ENCODE measurements at regions not wholly inside any gene's neighbourhood (a gene's known extent, or its start where the extent isn't known, plus 50 kb on each side); places are given as distances from the start of the nearest gene placed in this dataset.

DNA sequence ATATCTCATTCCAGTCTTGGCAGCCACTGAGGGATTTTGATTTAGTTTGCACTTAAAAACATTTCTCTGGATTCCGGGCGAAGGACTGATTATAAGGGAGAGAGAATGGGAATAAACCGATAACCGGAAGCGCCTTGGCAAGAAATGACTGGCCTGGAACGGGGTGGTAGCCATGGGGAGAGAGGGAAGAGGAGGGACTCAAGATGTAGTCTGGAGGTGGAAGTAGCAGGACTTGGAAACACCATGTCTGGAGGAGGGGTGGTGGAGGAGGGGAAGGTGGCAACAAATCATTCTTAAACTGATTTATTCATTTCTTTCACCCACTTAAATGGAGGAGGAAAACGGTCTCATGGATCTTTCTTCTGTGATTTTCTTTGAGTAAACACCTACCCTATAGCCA is 238.1 kb downstream of the REEP3 start:
- Mint-ChIP-seq H3K36me3 (ENCODE audit: low read depth) (no peaks in the 10 kb centered on the region), H3K27me3 (peaks cover 16% of the 10 kb centered on the region), H3K4me3 (no peak overlapping the region), H3K4me1 (no peaks in the 10 kb centered on the region), H3K27ac (no peak overlapping the region), H3K9me3 (peaks cover 2% of the 10 kb centered on the region)
- ChIA-PET CTCF (no interaction called here), POLR2A (no interaction called here)
- ATAC-seq (ENCODE audit: low read depth) = no peak
- no peak for DNase-seq
- TF ChIP-seq, protein P1, sequence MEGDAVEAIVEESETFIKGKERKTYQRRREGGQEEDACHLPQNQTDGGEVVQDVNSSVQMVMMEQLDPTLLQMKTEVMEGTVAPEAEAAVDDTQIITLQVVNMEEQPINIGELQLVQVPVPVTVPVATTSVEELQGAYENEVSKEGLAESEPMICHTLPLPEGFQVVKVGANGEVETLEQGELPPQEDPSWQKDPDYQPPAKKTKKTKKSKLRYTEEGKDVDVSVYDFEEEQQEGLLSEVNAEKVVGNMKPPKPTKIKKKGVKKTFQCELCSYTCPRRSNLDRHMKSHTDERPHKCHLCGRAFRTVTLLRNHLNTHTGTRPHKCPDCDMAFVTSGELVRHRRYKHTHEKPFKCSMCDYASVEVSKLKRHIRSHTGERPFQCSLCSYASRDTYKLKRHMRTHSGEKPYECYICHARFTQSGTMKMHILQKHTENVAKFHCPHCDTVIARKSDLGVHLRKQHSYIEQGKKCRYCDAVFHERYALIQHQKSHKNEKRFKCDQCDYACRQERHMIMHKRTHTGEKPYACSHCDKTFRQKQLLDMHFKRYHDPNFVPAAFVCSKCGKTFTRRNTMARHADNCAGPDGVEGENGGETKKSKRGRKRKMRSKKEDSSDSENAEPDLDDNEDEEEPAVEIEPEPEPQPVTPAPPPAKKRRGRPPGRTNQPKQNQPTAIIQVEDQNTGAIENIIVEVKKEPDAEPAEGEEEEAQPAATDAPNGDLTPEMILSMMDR (IDR thresholded peaks at IDR 0.05) = no peak
- intact Hi-C loops (cut with micrococcal nuclease) = no loop called here

DNA sequence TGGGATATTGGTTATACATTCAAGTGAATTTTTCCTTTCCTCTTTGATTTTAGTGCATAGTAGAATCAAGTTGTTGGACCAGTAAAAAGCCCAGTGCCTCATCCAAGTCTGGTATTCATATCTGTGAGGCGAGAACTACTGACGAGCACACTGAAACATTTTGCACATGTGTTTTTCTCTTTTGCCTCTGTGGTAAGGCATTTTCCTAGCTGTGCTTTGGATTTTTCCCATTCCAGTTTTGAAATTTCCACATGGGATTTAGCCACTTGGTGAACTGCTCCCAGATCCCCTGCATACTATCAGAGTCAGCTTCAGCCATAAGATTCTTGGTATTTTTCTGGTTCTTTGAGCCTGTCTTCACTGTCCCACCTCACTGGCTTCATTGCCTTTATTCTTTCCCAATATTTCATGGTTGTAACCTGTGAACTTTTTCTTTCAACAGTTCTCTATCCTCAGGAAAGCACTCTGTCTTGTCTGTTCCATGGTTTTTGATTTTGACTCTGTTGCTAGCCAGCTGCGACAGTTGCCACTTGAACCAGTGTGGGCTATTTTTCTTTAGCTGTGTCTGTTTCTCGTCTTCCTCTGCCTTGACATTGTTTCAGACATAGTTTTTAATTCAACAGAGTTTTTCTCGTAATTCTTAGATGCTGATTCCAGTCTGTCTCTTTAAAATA is 239.0 kb downstream of the REEP3 start:
- Mint-ChIP-seq H3K36me3 (ENCODE audit: low read depth) (no peaks in the 10 kb centered on the region), H3K9me3 (peaks cover under 1% of the 10 kb centered on the region), H3K27me3 (peaks cover 16% of the 10 kb centered on the region), H3K27ac (no peak overlapping the region), H3K4me1 (no peaks in the 10 kb centered on the region), H3K4me3 (no peak overlapping the region)
- DNase-seq (no peak), ATAC-seq (ENCODE audit: low read depth) (no peak)
- CTCF ChIA-PET = interaction anchor here (1.0 kb wide), 1 partner anchor 602 kb away, joined by 3 read pairs; no protein-coding TSS in a partner anchor
- intact Hi-C loops (cut with micrococcal nuclease) = no loop called here
- POLR2A ChIA-PET = no interaction called here
- TF ChIP-seq, protein P1 (IDR thresholded peaks at IDR 0.05) = no peak

DNA sequence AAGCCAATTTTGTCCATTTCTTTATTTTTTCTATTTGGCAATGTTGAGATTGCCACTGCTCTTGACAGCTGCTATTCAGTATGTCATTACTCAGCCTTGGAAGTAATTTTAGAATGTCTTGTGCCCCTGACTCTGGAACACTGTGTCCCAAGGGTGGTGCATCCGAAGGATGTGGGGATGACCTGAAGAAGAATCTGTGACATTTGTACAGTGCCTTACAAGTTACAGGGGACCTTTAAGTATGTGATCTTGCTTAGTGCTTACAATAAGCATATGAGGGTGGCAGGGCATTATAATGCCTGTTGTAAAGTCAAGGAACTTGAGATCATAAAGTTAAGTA is 239.5 kb downstream of the REEP3 start:
- ChIA-PET POLR2A (no interaction called here), CTCF (interaction anchor here (1.0 kb wide), 1 partner anchor 603 kb away, joined by 3 read pairs; no protein-coding TSS in a partner anchor)
- DNase-seq (no peak), ATAC-seq (ENCODE audit: low read depth) (no peak)
- TF ChIP-seq, protein P1 (IDR thresholded peaks at IDR 0.05) = no peak
- Mint-ChIP-seq H3K4me1 (no peaks in the 10 kb centered on the region), H3K27me3 (peaks cover 14% of the 10 kb centered on the region), H3K9me3 (no peaks in the 10 kb centered on the region), H3K27ac (no peak overlapping the region), H3K4me3 (no peak overlapping the region), H3K36me3 (ENCODE audit: low read depth) (no peaks in the 10 kb centered on the region)
- intact Hi-C loops (cut with micrococcal nuclease) = no loop called here

DNA sequence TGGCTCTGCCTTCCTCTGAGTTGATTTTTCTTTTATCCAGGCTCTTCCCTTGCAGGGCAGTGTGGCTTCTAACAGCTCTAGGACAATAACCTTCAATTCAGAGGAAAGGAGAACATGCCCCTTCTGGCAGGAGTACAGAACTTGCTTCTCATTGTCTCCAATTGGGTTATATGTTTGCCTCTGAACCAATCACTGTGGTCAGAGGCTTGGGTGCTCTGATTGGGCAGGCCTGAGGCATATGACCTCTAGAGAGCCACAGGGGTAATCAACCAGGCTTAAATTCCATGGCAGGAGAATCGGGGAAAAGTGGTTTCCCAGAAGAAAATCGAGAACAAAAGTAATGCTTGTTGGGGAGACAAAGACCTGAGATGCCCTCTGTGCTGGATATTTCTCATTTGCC is 240.0 kb downstream of the REEP3 start:
- Mint-ChIP-seq H3K27me3 (peaks cover 14% of the 10 kb centered on the region), H3K4me3 (no peak overlapping the region), H3K27ac (no peak overlapping the region), H3K9me3 (no peaks in the 10 kb centered on the region), H3K4me1 (no peaks in the 10 kb centered on the region), H3K36me3 (ENCODE audit: low read depth) (no peaks in the 10 kb centered on the region)
- DNase-seq (no peak), ATAC-seq (ENCODE audit: low read depth) (no peak)
- ChIA-PET POLR2A (no interaction called here), CTCF (no interaction called here)
- TF ChIP-seq, protein P1 (IDR thresholded peaks at IDR 0.05) = no peak
- intact Hi-C loops (cut with micrococcal nuclease) = no loop called here

DNA sequence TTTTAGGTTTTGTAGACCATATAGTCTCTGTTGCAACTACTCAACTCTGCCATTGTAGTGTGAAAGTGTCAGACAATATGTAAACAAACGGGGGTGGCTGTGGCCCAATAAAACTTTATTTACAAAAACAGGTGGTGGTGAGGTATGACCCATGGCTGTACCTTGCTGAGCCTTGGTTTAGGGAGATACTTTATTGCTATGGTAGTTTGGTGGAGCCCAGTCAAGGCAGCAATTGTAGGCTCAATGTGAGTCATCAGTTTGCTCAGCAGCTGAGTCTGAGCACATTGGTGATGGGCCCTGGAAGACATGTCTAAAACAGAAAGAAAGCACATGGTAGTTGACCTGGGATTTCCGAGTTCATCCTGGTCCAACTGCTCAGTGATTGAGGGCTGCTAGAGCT is 242.5 kb downstream of the REEP3 start:
- Mint-ChIP-seq H3K27me3 (peaks cover 14% of the 10 kb centered on the region), H3K4me3 (no peak overlapping the region), H3K27ac (no peak overlapping the region), H3K36me3 (ENCODE audit: low read depth) (no peaks in the 10 kb centered on the region), H3K9me3 (no peaks in the 10 kb centered on the region), H3K4me1 (no peaks in the 10 kb centered on the region)
- POLR2A ChIA-PET = no interaction called here
- intact Hi-C loops (cut with micrococcal nuclease) = no loop called here
- DNase-seq (no peak), ATAC-seq (ENCODE audit: low read depth) (no peak)
- TF ChIP-seq, protein P1 (IDR thresholded peaks at IDR 0.05) = no peak
- CTCF ChIA-PET = no interaction called here
